WTC11 (cell line): ENCODE measurements at regions not wholly inside any gene's neighbourhood (a gene's known extent, or its start where the extent isn't known, plus 50 kb on each side); places are given as distances from the start of the nearest gene placed in this dataset.

Experiments
- ATF1 ChIP-seq: sonication (generic); formaldehyde crosslinking; IDR thresholded peaks from 2 replicates; pipeline ENCODE4 v1.8.1; 2023; ENCODE audit warnings: mild to moderate bottlenecking, moderate library complexity, missing genetic modification reagents
- CREM ChIP-seq: sonication (generic); formaldehyde crosslinking; IDR thresholded peaks from 2 replicates; pipeline ENCODE4 v1.8.1; 2022; ENCODE audit warnings: mild to moderate bottlenecking, missing genetic modification reagents, moderate library complexity
- ELF4 ChIP-seq: sonication (generic); formaldehyde crosslinking; IDR thresholded peaks from 2 replicates; pipeline ENCODE4 v1.8.1; 2022; ENCODE audit warnings: low read depth, mild to moderate bottlenecking, moderate library complexity, missing genetic modification reagents
- MLX ChIP-seq: sonication (generic); formaldehyde crosslinking; IDR thresholded peaks from 2 replicates; pipeline ENCODE4 v1.8.1; 2023; ENCODE audit warnings: mild to moderate bottlenecking, missing genetic modification reagents, moderate library complexity
- NFE2L1 ChIP-seq: sonication (generic); formaldehyde crosslinking; IDR thresholded peaks from 2 replicates; pipeline ENCODE4 v1.8.1; 2023; ENCODE audit warnings: missing genetic modification reagents
- TCF7 ChIP-seq: sonication (generic); formaldehyde crosslinking; IDR thresholded peaks from 2 replicates; pipeline ENCODE4 v1.8.0; 2022; ENCODE audit warnings: mild to moderate bottlenecking, low read depth, missing genetic modification reagents, moderate library complexity
- ZNF121 ChIP-seq: sonication (generic); formaldehyde crosslinking; IDR thresholded peaks from 2 replicates; pipeline ENCODE4 v1.8.0; 2023; ENCODE audit warnings: missing genetic modification reagents
- ZNF317 ChIP-seq: sonication (generic); formaldehyde crosslinking; IDR thresholded peaks from 2 replicates; pipeline ENCODE4 v1.8.1; 2023; ENCODE audit warnings: low read depth, mild to moderate bottlenecking, moderate library complexity, missing genetic modification reagents, borderline replicate concordance
- TF ChIP-seq, protein P1 (sequence below): sonication (generic); formaldehyde crosslinking; IDR thresholded peaks from 2 replicates; pipeline ENCODE4 v1.8.1; 2023; ENCODE audit warnings: mild to moderate bottlenecking, moderate library complexity, missing genetic modification reagents
- TF ChIP-seq, protein P2 (sequence below): fragments of 200-600 bp; IDR thresholded peaks from 2 replicates; pipeline ENCODE4 v1.8.0; 2022; ENCODE audit warnings: antibody characterized with exemption
- TF ChIP-seq, protein P3 (sequence below): sonication (generic); formaldehyde crosslinking; IDR thresholded peaks from 2 replicates; pipeline ENCODE4 v1.8.1; 2022; ENCODE audit warnings: mild to moderate bottlenecking, moderate library complexity, missing genetic modification reagents

DNA sequence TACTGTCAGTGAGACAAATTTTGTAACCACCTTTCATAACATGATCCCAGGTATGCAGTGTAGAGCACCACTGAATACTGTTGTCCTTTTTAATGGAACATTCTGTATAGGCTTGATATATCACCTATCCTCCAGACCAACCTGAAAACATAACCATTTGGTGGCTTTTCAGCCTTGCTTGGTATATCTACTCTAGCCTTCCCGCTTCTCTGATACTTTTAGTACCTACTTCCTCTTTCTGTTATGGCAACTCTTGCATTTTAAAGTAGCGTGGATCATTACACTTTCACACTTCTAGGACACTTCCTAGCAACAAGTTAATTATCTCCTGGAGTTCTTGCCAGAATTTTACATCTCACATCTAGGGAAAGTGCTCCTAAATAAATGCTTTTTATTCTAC lies 226.6 kb upstream of the ROBO1 start:
- TF ChIP-seq CREM (CRISPR knock-in tag) (no peak), ZNF317 (CRISPR knock-in tag) (no peak), MLX (no peak), ATF1 (CRISPR knock-in tag) (no peak), ZNF121 (CRISPR knock-in tag) (no peak), NFE2L1 (CRISPR knock-in tag) (no peak), TCF7 (no peak), ELF4 (no peak)
- TF ChIP-seq, protein P1, sequence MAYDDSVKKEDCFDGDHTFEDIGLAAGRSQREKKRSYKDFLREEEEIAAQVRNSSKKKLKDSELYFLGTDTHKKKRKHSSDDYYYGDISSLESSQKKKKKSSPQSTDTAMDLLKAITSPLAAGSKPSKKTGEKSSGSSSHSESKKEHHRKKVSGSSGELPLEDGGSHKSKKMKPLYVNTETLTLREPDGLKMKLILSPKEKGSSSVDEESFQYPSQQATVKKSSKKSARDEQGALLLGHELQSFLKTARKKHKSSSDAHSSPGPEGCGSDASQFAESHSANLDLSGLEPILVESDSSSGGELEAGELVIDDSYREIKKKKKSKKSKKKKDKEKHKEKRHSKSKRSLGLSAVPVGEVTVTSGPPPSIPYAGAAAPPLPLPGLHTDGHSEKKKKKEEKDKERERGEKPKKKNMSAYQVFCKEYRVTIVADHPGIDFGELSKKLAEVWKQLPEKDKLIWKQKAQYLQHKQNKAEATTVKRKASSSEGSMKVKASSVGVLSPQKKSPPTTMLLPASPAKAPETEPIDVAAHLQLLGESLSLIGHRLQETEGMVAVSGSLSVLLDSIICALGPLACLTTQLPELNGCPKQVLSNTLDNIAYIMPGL = no peak
- TF ChIP-seq, protein P2, sequence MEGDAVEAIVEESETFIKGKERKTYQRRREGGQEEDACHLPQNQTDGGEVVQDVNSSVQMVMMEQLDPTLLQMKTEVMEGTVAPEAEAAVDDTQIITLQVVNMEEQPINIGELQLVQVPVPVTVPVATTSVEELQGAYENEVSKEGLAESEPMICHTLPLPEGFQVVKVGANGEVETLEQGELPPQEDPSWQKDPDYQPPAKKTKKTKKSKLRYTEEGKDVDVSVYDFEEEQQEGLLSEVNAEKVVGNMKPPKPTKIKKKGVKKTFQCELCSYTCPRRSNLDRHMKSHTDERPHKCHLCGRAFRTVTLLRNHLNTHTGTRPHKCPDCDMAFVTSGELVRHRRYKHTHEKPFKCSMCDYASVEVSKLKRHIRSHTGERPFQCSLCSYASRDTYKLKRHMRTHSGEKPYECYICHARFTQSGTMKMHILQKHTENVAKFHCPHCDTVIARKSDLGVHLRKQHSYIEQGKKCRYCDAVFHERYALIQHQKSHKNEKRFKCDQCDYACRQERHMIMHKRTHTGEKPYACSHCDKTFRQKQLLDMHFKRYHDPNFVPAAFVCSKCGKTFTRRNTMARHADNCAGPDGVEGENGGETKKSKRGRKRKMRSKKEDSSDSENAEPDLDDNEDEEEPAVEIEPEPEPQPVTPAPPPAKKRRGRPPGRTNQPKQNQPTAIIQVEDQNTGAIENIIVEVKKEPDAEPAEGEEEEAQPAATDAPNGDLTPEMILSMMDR = no peak
- TF ChIP-seq, protein P3, sequence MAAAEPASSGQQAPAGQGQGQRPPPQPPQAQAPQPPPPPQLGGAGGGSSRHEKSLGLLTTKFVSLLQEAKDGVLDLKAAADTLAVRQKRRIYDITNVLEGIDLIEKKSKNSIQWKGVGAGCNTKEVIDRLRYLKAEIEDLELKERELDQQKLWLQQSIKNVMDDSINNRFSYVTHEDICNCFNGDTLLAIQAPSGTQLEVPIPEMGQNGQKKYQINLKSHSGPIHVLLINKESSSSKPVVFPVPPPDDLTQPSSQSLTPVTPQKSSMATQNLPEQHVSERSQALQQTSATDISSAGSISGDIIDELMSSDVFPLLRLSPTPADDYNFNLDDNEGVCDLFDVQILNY (CRISPR knock-in tag) = no peak
